Esophagus mucosa (tissue), 1 donor: ENCODE measurements at regions not wholly inside any gene's neighbourhood (a gene's known extent, or its start where the extent isn't known, plus 50 kb on each side); places are given as distances from the start of the nearest gene placed in this dataset.

ENCODE experiments used
- ATAC-seq: fragments of 200-7000 bp; cut with Tn5 transposase; one replicate; pipeline ENCODE4 v1.9.1; 2020
- donor health status: DM: yes; HTN: yes; CAD: no.

GRCh38 chr18:45169610-45170009, 445.7 kb upstream of the SLC14A2 start:
- peak; percentile 87 for ATAC-seq

GRCh38 chr18:45171679-45172191, 443.5 kb upstream of the SLC14A2 start:
- ATAC-seq: no peak

- ATAC-seq: no peak
Measured at GRCh38 chr18:45173327-45173726, 441.9 kb upstream of the SLC14A2 start.

GRCh38 chr18:45173799-45174519, 441.3 kb upstream of the SLC14A2 start:
- ATAC-seq: no peak

GRCh38 chr18:45174629-45175136, 440.6 kb upstream of the SLC14A2 start:
- no peak for ATAC-seq

GRCh38 chr18:45175511-45175910, 439.8 kb upstream of the SLC14A2 start:
- ATAC-seq: no peak

- ATAC-seq: no peak
Measured at GRCh38 chr18:45186832-45187231, 428.4 kb upstream of the SLC14A2 start.

- ATAC-seq: no peak
Measured at GRCh38 chr18:45191795-45192194, 423.5 kb upstream of the SLC14A2 start.

GRCh38 chr18:45197526-45197970, 417.7 kb upstream of the SLC14A2 start:
- no peak for ATAC-seq

- no peak for ATAC-seq
Measured at GRCh38 chr18:45198526-45198925, 416.8 kb upstream of the SLC14A2 start.

GRCh38 chr18:45201029-45201428, 414.2 kb upstream of the SLC14A2 start:
- ATAC-seq: no peak

GRCh38 chr18:45201489-45201888, 413.8 kb upstream of the SLC14A2 start:
- no peak for ATAC-seq

GRCh38 chr18:45202061-45202460, 413.2 kb upstream of the SLC14A2 start:
- no peak for ATAC-seq

GRCh38 chr18:45203677-45204076, 411.6 kb upstream of the SLC14A2 start:
- ATAC-seq: no peak

GRCh38 chr18:45207328-45207727, 407.9 kb upstream of the SLC14A2 start:
- ATAC-seq: no peak

GRCh38 chr18:45208164-45208563, 407.1 kb upstream of the SLC14A2 start:
- ATAC-seq: no peak

- ATAC-seq: peak; percentile 96
Measured at GRCh38 chr18:45212181-45213039, 402.9 kb upstream of the SLC14A2 start.

GRCh38 chr18:45213040-45213333, 402.3 kb upstream of the SLC14A2 start:
- no peak for ATAC-seq

- no peak for ATAC-seq
Measured at GRCh38 chr18:45218436-45218835, 396.8 kb upstream of the SLC14A2 start.

- ATAC-seq: no peak
Measured at GRCh38 chr18:45221363-45221762, 393.9 kb upstream of the SLC14A2 start.

GRCh38 chr18:45222180-45222579, 393.1 kb upstream of the SLC14A2 start:
- no peak for ATAC-seq

GRCh38 chr18:45227001-45227742, 388.1 kb upstream of the SLC14A2 start:
- no peak for ATAC-seq
